SKM-1 (cell line): ENCODE measurements at regions not wholly inside any gene's neighbourhood (a gene's known extent, or its start where the extent isn't known, plus 50 kb on each side); places are given as distances from the start of the nearest gene placed in this dataset.

Source experiments
- DNase-seq: peaks from one replicate; lab custom pipeline; 2025; ENCODE audit not compliant: unreplicated experiment; lab: John Stamatoyannopoulos, UW

- DNase-seq = no peak
These were observed 564.2 kb downstream of the MBD2 start for GRCh38 chr18:53660306-53660705.

DNA sequence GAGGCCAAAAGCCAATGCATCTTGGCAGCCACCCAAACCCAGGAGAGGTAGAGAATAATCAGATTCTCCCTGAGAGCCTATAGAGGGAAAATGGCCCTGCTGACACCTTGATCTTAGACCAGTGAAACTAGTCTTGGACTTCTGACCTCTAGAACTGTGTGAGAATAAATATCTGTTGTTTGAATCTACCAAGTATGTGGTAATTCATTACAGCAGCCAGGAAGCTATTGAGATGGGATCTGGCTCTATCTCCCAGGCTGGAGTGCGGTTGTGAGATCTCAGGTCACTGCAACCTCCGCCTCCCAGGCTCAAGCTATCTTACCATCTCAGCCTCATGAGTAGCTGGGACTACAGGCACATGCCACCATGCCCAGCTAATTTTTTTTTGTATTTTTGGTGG lies 567.2 kb downstream of the MBD2 start:
- no peak for DNase-seq

GRCh38 chr18:53649621-53650020 lies 574.8 kb downstream of the MBD2 start:
- no peak for DNase-seq

DNA sequence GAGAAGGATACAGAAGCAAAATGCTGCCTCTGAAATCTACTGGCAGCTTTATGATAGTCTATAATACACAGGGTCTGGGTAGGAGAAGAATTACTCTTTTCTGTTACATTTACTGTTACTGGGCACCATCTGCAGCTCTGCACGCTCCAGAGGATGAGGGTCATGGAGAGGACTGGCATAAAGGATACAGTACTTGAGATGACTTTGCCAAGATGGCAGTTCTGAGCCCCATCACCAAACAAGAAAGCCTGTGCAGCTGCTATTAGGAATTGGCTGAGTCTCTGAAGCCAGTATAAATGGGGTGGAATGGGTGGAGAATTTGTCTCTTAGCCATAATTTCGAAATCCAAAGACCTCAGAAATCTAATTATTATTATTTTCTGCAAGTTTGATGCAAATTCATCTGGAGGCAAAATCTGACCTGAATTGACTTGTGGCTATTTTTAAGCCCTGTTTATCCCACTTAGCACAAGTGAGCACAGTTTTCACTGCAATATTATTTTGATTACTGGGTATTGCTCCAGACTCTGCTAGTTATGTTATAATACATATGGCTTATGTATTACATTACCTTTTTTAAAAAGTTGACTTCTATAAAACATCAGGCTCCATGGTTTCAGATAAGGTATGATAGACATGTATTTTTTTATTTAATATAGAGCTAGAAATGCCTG lies 579.5 kb downstream of the MBD2 start:
- DNase-seq = no peak

- no peak for DNase-seq
These were observed 584.8 kb downstream of the MBD2 start for GRCh38 chr18:53639687-53640086.

DNA sequence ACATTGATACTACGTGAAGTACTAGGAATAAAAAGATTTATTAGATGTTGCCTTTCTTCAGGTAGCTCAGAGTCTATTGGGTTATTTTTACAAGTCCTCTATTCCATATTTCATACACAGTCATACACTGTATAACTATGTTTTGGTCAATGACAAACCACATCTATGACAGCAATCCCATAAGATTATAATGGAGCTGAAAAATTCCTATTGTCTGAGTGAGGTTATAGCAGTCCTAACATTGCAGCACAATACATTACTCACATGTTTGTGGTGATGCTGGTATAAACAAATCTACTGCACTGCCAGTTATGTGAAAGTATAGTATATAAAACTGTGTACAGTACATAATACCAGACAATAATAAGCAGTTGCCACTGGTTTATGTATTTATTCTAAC lies 595.1 kb downstream of the MBD2 start:
- DNase-seq = no peak

DNA sequence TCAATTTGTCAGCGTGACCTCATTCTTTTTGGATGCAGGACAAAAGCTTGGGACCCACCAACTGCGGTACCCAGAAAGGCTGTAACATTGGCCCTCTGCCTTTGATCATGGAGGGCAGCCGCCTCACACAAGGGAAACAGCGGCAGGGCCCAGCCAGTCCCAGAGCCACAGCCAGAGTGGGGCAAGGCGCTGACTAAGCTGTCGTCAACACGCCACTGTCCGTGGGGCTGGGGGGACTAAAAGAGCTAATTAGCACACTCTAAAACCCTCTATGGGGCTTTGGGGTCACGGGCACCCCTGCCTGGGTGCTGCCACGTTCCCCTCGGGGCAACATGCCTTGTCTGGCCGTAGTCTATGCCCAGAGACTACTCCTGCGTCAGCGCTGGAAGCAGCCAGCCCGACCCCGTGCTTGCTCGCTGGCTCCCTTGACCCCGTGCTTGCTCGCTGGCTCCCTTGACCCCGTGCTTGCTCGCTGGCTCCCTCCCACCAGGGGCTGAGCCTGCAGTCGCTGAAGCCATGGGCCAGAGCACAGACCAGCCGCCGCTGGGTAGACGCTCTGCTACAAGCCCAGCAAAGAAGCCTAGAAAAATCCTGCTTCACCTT lies 598.4 kb downstream of the MBD2 start:
- DNase-seq = no peak

DNA sequence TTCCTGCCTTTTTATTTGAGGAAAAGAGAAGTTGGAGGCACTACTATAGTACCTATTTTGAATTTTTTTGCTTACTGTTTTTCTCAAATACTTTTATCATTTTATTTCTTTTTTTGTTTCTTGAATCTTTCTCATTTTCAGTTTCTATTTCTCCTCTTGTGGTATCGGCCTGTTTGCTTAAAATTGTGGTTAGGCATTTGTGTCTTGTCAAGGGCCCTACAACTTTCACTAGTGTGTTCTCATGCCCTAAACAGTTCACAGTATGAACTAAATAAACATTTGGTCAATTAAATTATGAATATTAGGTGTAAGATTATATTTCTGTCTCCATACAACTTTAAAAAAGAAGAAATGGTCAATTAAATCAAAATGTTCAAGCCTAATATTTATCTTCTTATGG lies 613.5 kb downstream of the MBD2 start:
- DNase-seq = no peak

DNA sequence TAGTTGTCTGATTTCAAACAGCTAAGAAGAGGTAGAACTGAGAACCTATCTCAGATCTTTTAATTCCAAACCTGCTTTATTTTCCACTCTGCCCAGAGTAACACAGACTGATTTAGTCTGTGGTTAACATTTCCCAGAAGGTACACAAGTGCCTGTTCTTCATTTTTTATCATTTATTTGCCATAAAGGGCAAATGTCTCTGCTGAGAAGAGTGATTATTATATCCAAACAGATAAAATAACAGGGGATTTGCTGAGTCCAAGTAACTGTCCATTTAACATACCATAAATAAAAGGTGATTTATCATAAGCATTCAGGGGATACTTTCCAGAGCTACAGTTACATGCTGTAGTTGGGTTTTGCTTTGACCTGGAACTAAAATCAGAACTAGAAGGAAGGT lies 617.7 kb downstream of the MBD2 start:
- no peak for DNase-seq

DNA sequence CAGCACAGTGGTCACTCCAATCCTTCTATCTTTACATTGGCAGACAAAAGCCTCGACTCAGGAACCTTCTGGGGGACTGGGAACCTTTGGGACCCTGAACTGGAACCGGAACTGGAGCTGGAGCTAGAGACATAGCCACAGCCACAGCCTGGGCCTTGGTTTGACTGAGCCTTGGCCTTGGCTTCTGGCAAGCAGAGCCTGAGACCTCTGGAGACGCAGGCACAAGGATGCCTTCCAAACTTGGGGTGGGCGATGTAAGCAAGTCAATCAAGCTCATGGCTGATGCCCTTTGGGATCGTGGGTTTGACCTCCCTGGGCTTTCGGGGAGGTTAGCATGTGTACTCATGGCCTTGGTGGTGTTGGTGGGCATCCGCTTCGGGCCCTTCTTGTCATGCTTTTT lies 619.3 kb downstream of the MBD2 start:
- DNase-seq = no peak

DNA sequence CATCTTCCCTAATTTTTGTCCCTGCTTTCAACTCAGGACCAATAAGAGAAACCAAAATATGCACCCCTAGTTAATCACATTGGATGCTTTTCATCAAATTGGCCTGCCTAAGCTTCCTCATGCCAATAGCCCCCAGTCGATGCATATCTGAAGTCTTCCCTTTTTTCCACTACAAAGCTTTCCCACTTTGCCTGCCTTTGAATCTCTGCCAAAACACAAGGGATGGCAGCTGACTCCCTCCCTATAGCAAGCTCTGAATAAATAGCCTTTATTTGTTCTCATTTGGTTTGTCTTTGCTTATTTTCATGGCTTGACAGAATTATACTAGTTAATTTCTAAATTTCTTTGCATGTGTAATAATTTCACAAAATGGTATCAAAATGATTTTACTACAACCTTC lies 621.2 kb downstream of the MBD2 start:
- no peak for DNase-seq

GRCh38 chr18:53601344-53601743 lies 623.1 kb downstream of the MBD2 start:
- no peak for DNase-seq

- no peak for DNase-seq
These were observed 637.5 kb downstream of the MBD2 start for GRCh38 chr18:53586923-53587322.
